SK-MEL-5 (cell line): ENCODE measurements at regions not wholly inside any gene's neighbourhood (a gene's known extent, or its start where the extent isn't known, plus 50 kb on each side); places are given as distances from the start of the nearest gene placed in this dataset.

Source experiments
- DNase-seq: peaks from one replicate; pipeline ENCODE4 v3.0.0-alpha.2; 2016; ENCODE audit warnings: low read depth, low spot score
- in situ Hi-C: cut with HindIII; loops from 2 replicates; pipeline ENCODE4 v1.10.0; 2016; ENCODE audit warnings: low sequenced_read_pairs, high pct_unique_total_duplicates, low pct_unique_long_range_greater_than_20kb

- DNase-seq = peak; percentile 55
- in situ Hi-C loops = no loop called here
Observed at GRCh38 chr6:81253821-81254220, 498.7 kb downstream of the TENT5A start.

- in situ Hi-C loops = no loop called here
Observed at GRCh38 chr6:81252231-81252630, 500.2 kb downstream of the TENT5A start.

GRCh38 chr6:81246200-81246599, 506.3 kb downstream of the TENT5A start:
- in situ Hi-C loops = no loop called here

More at GRCh38 chr6:81252231-81252630, 500.2 kb downstream of the TENT5A start:
- no peak for DNase-seq

GRCh38 chr6:81242624-81243023, 509.9 kb downstream of the TENT5A start:
- no peak for DNase-seq
- in situ Hi-C loops = no loop called here

More at GRCh38 chr6:81246200-81246599, 506.3 kb downstream of the TENT5A start:
- DNase-seq = no peak

- DNase-seq = peak; percentile 68
- in situ Hi-C loops = no loop called here
Observed at GRCh38 chr6:81241126-81242041, 511.1 kb downstream of the TENT5A start.

GRCh38 chr6:81238390-81238789, 514.1 kb downstream of the TENT5A start:
- in situ Hi-C loops = no loop called here
- DNase-seq = no peak

GRCh38 chr6:81237226-81237625, 515.3 kb downstream of the TENT5A start:
- DNase-seq = no peak
- in situ Hi-C loops = no loop called here

- in situ Hi-C loops = no loop called here
- no peak for DNase-seq
Observed at GRCh38 chr6:81235512-81235911, 517.0 kb downstream of the TENT5A start.

- DNase-seq = no peak
- in situ Hi-C loops = no loop called here
Observed at GRCh38 chr6:81233990-81234389, 518.5 kb downstream of the TENT5A start.

GRCh38 chr6:81228912-81229555, 523.4 kb downstream of the TENT5A start:
- DNase-seq = no peak
- in situ Hi-C loops = no loop called here

- in situ Hi-C loops = no loop called here
- DNase-seq = peak; percentile 43
Observed at GRCh38 chr6:81226957-81227356, 525.5 kb downstream of the TENT5A start.

GRCh38 chr6:81216668-81217067, 535.8 kb downstream of the TENT5A start:
- in situ Hi-C loops = no loop called here
- DNase-seq = no peak

GRCh38 chr6:81215092-81215432, 537.4 kb downstream of the TENT5A start:
- in situ Hi-C loops = no loop called here
- DNase-seq = no peak

GRCh38 chr6:81214414-81215091, 537.9 kb downstream of the TENT5A start:
- in situ Hi-C loops = no loop called here
- no peak for DNase-seq

GRCh38 chr6:81204731-81205130, 547.8 kb downstream of the TENT5A start:
- in situ Hi-C loops = no loop called here
- peak; percentile 32 for DNase-seq

GRCh38 chr6:81194374-81194773, 558.1 kb downstream of the TENT5A start:
- in situ Hi-C loops = no loop called here
- no peak for DNase-seq

GRCh38 chr6:81172056-81172740, 580.3 kb downstream of the TENT5A start:
- DNase-seq = peak; percentile 59
- in situ Hi-C loops = no loop called here

GRCh38 chr6:81169166-81169565, 583.3 kb downstream of the TENT5A start:
- DNase-seq = no peak
- in situ Hi-C loops = no loop called here
